ENCODE measurements at regions not wholly inside any gene's neighbourhood (a gene's known extent, or its start where the extent isn't known, plus 50 kb on each side); places are given as distances from the start of the nearest gene placed in this dataset.

GRCh38 chr6:141347086-141347485, 785.6 kb upstream of the GJE1 start:
- no peak for TF ChIP-seq CTCF (conservative IDR thresholded peaks at IDR 0.05 in 1 of 2, IDR thresholded peaks at IDR 0.05 in 1 of 2; ENCODE audit: extremely low read depth in 1 of 2, insufficient read depth in 1 of 2, low read depth in 1 of 2, low read length in 2 of 2)
- no peak for TF ChIP-seq EZH2 (IDR thresholded peaks at IDR 0.05; ENCODE audit: borderline replicate concordance, low read length)

All from mammary epithelial cell (primary cell).